KBM-7 (cell line): ENCODE measurements at regions not wholly inside any gene's neighbourhood (a gene's known extent, or its start where the extent isn't known, plus 50 kb on each side); places are given as distances from the start of the nearest gene placed in this dataset.

Source experiments
- DNase-seq: peaks from one replicate; pipeline ENCODE4 v3.0.0-alpha.2; 2015
- in situ Hi-C: fragments of 300-500 bp; cut with MboI; formaldehyde crosslinking; loops from 2 replicates; pipeline ENCODE4 v1.14.3; 2020; ENCODE audit warnings: low sequenced_read_pairs, low pct_unique_long_range_greater_than_20kb, mixed read lengths

GRCh38 chr1:14511166-14511680 is 87.3 kb upstream of the KAZN start:
- in situ Hi-C loops: no loop called here
- no peak for DNase-seq

- no peak for DNase-seq
- in situ Hi-C loops: no loop called here
Measured at GRCh38 chr1:14511796-14512585, 86.5 kb upstream of the KAZN start.

- no peak for DNase-seq
- in situ Hi-C loops: no loop called here
Measured at GRCh38 chr1:14513111-14513510, 85.4 kb upstream of the KAZN start.

DNA sequence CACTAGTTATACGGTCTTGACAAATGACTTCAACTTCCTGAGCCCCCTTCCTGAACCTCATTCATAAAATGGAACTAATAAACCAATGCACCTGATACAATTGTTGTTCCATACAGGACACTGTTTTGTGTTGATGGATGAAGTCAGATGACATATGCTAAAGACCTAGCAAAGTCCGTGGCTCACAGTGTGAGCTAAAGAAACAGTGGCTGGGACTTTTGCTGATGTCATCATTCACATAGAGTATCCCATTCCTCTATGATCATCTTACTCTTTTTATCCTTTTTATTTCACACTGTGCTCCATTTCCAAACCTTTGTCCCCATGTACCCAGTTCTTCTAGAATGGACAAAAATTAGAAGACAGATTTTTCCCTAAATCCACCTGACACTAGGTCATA is 83.7 kb upstream of the KAZN start:
- peak; percentile 7 for DNase-seq

GRCh38 chr1:14516974-14517840 is 81.3 kb upstream of the KAZN start:
- no peak for DNase-seq
- in situ Hi-C loops: no loop called here

More for the DNA sequence above, 83.7 kb upstream of the KAZN start:
- in situ Hi-C loops: no loop called here

DNA sequence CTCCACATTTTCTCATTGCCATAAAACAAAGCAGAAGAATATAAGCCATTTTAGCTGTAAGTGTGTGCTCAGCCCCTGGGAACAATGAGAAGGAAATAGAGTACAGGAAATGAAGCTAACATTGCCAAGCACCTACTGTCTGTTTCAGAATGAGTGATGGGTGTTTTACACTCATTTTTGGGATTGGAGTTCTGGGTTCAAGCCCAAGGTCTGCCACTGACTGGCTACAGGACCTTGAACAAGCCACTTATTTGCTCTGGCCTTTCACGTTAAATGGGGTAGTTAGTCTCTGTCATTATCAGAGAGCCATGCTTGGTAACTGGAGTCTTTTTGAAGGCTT is 80.7 kb upstream of the KAZN start:
- DNase-seq: no peak
- in situ Hi-C loops: no loop called here

- in situ Hi-C loops: no loop called here
- DNase-seq: no peak
Measured at GRCh38 chr1:14519976-14520375, 78.5 kb upstream of the KAZN start.

DNA sequence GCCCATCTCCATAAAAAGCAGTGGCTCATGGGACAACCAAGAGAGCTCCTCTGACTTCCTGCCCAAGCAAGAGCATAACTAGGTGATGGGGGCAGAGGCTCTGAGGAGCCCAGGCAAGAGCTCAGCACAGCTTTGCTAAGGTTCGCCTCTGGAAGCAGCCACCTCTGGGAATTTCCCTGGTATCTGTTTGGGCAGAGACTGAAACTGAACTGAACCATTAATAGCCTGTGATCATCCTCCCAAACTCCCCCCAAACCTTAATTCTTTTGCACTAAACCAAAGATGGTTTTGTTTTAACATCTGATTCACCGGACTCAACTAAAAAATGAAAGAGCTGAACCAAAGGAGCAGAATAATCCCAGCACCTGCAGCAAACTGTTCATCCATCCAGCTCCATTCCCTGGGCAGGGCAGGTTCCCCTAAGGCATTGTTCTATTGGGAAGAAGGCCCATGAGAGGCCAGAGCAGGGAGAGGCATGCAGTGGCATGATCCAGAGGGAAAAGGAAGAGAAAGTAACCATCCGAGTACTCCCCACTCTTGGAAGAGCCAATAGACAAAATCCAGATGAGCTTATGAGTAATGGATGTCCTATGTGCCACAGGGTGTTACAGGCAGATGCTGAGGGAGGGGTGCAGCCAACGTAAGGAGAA is 77.8 kb upstream of the KAZN start:
- in situ Hi-C loops: no loop called here
- no peak for DNase-seq

- DNase-seq: no peak
- in situ Hi-C loops: no loop called here
Measured at GRCh38 chr1:14521622-14522021, 76.9 kb upstream of the KAZN start.

GRCh38 chr1:14522077-14522925 is 76.2 kb upstream of the KAZN start:
- in situ Hi-C loops: no loop called here
- DNase-seq: no peak

DNA sequence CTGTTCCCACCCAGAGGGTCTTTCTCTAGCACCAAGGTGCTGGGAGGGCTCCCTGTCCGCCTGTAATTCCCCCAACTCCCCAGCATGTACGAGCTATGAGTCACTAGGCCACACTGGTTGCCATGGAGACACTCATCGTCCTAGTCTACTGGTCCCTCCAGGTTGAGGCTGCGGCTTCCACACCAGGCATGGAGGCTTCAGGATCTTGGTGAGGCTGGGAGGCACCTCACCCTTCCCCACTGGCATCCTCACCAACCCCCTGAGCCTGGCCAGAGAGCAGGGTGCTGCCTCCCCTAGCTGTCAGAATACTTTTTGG is 75.6 kb upstream of the KAZN start:
- in situ Hi-C loops: no loop called here

DNA sequence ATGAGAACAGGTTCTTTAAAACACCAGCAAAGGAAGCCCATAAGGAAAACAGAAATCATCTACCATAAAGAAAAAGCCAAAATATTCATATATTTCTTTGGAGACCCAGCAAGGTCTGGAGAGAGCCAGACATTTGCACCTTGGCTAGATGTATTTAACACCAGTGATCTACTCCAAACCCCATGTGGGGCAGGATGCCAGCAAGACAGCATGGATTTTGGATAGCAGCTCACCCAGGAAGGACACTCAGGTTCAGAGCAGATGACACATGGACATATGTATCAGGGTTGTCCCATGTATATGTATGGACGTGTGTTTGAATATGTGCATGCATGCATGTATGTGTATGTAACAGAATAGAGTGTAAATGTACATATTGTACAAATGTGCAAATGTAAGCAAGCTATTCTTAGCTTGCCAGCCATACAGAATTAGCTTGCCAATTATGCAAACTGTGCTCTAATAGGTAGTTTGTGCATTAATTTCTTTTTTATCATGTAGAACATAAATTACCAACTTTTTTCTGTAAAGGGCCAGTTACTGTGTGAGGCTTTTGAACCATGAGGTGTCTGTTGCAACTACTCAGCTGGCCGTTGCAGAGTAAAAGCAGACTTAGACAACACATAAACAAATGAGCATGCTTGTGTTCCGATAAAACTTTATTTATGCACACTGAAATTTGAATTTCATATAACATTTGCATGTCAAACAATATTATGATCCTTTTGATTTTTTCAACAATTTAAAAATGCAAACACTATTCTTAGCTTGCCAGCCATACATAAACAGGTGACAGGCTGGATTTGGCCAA is 73.5 kb upstream of the KAZN start:
- in situ Hi-C loops: no loop called here
- no peak for DNase-seq

More for the DNA sequence above, 75.6 kb upstream of the KAZN start:
- no peak for DNase-seq

GRCh38 chr1:14529475-14529874 is 69.0 kb upstream of the KAZN start:
- DNase-seq: no peak
- in situ Hi-C loops: no loop called here

DNA sequence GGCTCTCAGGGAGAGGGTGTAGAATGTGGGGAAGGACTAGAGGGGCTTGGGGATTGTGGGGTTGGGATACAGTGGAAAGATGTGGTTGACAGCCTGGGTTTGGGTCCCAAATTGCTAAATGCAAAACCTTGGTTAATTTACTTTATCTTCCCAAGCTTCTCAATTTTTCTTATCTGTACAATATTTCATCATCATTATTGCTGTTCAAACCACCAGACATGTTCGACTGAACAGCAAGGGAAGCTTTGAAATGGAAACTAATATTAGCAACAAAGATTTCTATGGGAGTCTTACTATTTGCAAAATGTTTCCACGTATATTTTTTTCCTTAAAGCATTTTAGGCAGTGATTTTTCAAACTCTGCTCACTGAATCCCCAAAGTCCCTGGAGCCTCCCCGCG is 67.0 kb upstream of the KAZN start:
- no peak for DNase-seq
- in situ Hi-C loops: no loop called here

DNA sequence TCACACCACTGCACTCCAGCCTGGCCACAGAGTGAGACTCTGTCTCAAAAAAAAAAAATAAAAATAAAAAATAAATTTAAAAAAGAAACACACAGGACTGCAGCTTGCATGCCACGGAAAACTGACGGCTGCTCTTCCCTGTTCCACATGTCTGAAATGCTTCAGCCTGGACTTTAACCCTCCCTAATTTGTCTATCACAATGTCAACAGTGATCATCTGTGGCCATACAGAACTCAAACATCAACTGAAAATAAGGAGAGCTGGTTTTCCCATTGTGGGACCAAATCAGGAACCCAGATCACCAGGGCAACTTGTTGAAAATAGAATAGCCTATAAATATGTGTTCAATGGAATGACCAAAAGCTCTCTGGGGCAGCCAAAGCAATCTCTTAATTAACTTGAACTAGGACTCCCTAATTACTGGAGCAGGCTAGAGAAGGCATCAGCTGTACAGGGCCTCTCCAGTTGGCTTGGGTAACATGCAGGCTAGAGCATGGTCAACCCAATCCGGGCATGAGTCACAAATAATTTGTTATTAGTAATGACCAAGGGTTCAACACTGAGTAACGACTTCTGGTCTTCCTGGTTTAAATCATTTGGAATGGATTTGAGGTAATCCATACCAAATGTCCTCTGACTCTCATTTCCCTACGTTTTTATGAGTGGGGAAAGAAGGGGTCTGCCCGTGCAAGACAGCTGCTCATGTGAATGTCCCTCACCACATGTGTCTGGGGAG is 62.7 kb upstream of the KAZN start:
- in situ Hi-C loops: no loop called here
- DNase-seq: no peak

DNA sequence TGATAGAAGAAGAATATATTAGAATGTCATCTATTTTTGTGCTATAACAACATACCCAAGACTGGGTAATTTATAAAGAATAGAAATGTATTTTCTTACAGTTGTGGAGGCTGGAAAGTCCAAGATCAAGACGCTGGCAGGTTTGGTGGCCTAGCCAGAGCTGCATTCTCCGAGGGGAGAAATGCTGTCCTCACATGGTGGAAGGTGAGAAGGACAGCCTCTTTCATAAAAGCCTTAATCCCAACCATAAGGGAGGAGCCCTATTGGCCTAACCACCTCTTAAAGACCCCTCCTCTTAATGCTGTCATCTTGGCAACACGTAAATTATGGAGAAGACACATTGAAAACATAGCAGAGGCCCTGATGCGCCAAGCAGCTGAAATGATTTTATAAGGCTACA is 60.1 kb upstream of the KAZN start:
- in situ Hi-C loops: no loop called here
- DNase-seq: no peak

GRCh38 chr1:14539309-14539708 is 59.2 kb upstream of the KAZN start:
- in situ Hi-C loops: no loop called here
- DNase-seq: no peak
